ENCODE measurements at regions not wholly inside any gene's neighbourhood (a gene's known extent, or its start where the extent isn't known, plus 50 kb on each side); places are given as distances from the start of the nearest gene placed in this dataset.
"Not testable (repeated sequence)": the region's sequence is repeated elsewhere in the genome, so short reads cannot be mapped to it uniquely, and the experiment has no call there.

DNA sequence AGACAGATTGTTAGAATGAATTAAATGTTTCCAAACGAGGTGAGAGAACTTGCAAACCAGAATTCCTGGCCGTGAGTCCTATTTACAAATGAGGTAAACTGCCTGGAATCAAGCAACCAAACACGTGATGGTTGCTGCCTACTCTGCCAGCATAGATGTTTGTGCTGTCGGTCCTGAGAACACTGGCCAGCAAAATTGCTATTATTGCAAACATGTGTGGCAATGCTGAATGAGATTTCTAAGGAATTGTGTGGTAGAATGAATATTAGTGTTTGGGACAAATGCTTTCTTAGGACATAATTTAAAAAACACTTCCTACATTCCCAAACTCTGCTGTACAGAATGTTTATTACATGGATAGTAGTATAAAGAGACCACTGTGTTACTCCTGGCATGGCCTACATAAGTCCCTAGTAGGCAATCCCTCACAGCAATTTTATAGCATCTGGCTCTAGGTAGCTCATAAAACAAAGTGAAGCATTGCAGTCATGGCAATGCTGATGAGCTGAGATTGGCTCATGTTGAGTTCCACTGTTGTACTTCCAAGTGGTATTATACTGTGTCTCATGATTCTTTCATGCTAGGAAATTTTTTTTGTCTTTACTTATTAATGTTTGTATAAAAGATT, 605.2 kb upstream of the EPHA5 start:
- DNase-seq (ENCODE audit: low read depth) = no peak

DNA sequence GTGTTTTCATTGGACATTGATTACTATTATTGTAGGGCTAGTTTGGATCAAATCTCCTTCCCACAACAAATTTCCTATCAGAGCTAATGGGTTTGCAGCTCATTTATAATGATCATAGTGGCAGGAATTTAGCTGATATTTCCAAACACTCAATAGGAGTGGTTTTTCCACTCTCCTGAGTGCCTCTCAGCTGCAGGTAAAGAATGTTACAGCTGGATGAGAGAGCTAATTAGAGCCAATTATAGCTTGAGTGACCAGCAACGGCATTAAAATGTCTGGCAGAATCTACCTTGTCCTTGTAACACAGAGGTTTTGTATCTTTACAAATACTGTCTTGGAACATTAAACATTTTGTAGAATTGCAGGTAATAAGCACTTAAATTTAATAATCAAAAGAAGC, 602.8 kb upstream of the EPHA5 start:
- no peak for DNase-seq (ENCODE audit: low read depth)

- DNase-seq (ENCODE audit: low read depth) = not testable (repeated sequence)
These were observed 600.1 kb upstream of the EPHA5 start for GRCh38 chr4:66270356-66270755.

GRCh38 chr4:66266554-66266953, 596.3 kb upstream of the EPHA5 start:
- DNase-seq (ENCODE audit: low read depth) = not testable (repeated sequence)

DNA sequence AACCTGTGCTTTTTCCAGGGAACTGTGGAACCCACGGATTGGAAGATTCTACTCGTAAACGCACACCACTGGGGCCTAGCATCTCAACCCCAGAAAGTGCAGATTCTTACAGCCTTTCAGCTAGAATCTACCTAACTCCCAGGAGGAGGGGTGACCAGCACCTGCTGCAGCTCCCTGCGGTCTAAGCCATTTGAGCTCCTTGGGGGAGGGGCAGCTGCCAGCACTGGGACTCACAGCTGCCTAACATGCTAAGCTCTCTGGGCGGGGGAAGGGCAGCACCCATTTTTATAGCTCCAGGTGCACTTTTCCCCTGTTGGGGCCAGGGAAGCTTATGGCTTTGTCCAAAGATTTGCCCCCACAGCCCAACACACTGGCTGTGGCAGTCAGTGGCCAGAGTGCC, 595.7 kb upstream of the EPHA5 start:
- no peak for DNase-seq (ENCODE audit: low read depth)

DNA sequence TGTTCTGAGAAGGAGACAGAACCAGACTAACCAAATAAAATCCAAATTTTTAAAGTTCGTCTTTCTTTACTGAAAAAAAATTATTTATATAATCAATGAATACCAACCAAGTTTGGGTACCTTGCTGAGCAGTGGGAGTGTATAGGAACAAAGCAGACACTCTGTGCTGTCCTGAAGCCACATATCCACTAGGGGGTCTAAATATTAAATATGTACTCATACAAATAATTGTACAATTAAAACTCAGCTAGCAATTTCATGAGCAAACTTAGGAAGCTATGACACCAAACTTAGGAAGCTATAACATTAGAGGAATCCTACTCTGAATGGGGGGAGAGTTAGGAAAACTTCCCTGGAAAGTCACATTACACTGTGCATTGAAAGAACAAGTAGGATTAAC, 582.0 kb upstream of the EPHA5 start:
- DNase-seq (ENCODE audit: low read depth) = no peak

GRCh38 chr4:66246643-66247042, 576.4 kb upstream of the EPHA5 start:
- DNase-seq (ENCODE audit: low read depth) = no peak

GRCh38 chr4:66235876-66236275, 565.6 kb upstream of the EPHA5 start:
- no peak for DNase-seq (ENCODE audit: low read depth)

DNA sequence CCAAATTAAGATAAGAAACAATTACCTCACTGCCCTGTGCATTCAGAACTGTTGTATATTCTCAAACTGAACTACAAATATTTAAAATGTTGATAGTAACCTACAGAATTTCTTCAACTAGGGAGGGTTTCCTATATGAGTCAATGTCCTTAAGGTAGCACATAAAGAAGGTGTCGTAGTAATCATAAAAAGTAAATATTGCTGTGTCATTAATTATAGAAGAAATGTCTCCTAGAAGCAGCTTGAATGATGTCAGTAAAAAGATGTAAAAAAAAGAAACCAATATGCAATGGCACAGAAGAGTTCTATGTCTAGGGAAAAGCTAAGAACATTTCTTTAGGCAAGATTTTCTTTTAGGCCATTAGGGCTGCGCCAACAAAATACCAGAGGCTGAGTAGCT, 559.6 kb upstream of the EPHA5 start:
- no peak for DNase-seq (ENCODE audit: low read depth)

- no peak for DNase-seq (ENCODE audit: low read depth)
These were observed 555.2 kb upstream of the EPHA5 start for GRCh38 chr4:66225539-66225938.

GRCh38 chr4:66223068-66223703, 552.9 kb upstream of the EPHA5 start:
- DNase-seq (ENCODE audit: low read depth) = no peak

DNA sequence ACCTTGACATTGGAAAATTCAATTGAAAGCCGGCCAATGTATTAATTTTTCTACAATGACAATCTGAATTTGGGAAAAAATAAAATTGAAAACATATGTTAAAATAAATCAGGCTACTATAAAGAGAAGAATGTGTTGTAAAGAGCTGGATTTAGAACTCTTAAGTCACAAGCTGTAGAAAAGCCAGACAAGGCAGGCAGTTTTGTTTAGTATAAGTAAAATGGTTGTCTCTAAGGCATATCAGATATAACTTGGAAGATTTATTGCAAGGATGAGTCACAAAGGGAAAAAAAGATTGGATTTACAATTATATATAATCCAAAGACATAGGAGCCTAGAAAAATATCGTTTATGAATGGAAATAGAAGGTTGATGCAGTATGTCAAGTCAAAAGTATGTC, 549.1 kb upstream of the EPHA5 start:
- DNase-seq (ENCODE audit: low read depth) = no peak

GRCh38 chr4:66216252-66216651, 546.0 kb upstream of the EPHA5 start:
- DNase-seq (ENCODE audit: low read depth) = no peak

- no peak for DNase-seq (ENCODE audit: low read depth)
These were observed 542.2 kb upstream of the EPHA5 start for GRCh38 chr4:66212489-66212888.

- no peak for DNase-seq (ENCODE audit: low read depth)
These were observed 534.4 kb upstream of the EPHA5 start for GRCh38 chr4:66204534-66205247.

DNA sequence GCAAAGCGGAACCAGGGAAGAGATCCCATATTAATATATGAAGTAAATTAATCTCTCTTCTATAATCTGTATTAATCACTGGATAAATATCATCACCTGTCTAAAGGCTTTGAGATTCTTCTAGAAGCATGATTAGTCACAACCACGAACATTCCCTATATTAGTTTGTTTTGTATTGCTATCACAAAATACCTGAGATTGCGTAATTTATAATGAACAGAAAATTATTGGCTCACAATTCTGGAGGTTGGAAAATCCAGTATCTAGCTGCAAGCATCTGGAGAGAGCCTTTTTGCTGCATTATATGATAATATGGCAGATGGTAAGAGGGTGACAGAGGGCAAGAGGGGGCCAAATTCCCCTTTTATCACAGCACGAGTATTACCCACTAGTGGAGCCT, 532.6 kb upstream of the EPHA5 start:
- DNase-seq (ENCODE audit: low read depth) = no peak

GRCh38 chr4:66197451-66197850, 527.2 kb upstream of the EPHA5 start:
- no peak for DNase-seq (ENCODE audit: low read depth)

DNA sequence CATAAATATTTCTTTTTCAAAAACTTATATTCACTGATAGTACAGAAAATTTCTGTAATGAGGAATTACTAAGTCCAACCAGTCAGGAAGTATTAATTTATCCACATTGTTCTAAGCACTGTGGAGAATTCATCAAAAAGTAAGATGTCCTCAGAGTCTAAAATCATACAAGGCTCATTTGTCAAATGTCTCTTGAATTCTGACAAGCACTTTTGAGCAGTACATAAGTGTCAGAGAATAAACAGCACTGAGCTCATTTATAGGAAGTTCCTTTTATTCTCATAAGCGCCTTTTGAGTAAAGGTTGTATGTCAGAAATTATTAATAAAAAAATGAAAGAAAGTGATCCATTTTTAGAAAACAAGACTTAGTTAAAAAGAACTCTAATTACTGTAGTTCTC, 523.2 kb upstream of the EPHA5 start:
- DNase-seq (ENCODE audit: low read depth) = no peak

GRCh38 chr4:66187175-66187720, 517.0 kb upstream of the EPHA5 start:
- DNase-seq (ENCODE audit: low read depth) = no peak

GRCh38 chr4:66186095-66186494, 515.8 kb upstream of the EPHA5 start:
- DNase-seq (ENCODE audit: low read depth) = no peak

DNA sequence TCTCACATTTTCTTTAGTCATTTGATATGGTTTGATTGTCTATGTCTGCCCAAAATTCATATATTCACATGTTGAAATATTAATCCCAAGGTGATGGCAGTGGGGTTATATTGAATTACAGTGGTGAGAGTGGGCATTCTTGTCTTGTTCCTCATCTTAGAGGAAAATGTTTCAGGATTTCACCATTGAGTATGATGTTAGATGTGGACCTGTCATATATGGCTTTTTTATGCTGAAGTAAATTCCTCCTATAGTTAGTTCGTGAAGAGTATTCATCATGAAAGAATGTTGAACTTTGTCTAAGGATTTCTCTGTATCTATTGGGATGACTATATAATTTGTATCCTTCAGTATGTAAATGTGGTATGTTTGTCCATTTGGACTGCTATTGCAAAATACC, 512.3 kb upstream of the EPHA5 start:
- no peak for DNase-seq (ENCODE audit: low read depth)

DNA sequence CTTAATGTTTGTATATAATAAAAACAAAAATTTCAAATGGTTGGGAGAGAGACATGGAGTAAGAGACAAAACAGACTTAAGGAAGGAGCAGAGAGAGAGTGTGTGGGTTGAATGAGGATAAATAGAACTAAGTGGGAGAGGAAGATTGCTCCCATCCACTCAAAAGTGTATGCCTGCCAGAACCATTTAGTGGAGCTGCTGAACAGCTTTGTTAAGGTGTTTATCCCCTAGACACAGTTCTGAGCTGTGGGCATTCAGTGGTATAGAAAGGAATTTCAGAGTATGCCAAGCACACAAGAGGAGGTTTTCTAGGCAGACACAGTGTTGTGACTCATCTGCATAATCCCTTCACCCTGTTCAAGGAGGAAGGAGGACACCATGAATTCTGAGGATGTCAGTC, 508.6 kb upstream of the EPHA5 start:
- no peak for DNase-seq (ENCODE audit: low read depth)

GRCh38 chr4:66169341-66169740, 499.1 kb upstream of the EPHA5 start:
- no peak for DNase-seq (ENCODE audit: low read depth)

Measured in T follicular helper cell (primary cell).